ENCODE measurements at regions not wholly inside any gene's neighbourhood (a gene's known extent, or its start where the extent isn't known, plus 50 kb on each side); places are given as distances from the start of the nearest gene placed in this dataset.
"Not testable (repeated sequence)": the region's sequence is repeated elsewhere in the genome, so short reads cannot be mapped to it uniquely, and the experiment has no call there.

- TF ChIP-seq CTCF (conservative IDR thresholded peaks at IDR 0.05 in 1 of 2, IDR thresholded peaks at IDR 0.05 in 1 of 2; ENCODE audit: extremely low read depth in 1 of 2, insufficient read depth in 1 of 2, low read depth in 1 of 2, low read length in 2 of 2); EZH2 (IDR thresholded peaks at IDR 0.05; ENCODE audit: borderline replicate concordance, low read length): not testable (repeated sequence)
Measured at GRCh38 chr6:168850027-168850736, 403.5 kb downstream of the THBS2 start.

Data from mammary epithelial cell (primary cell).